A549 (cell line): ENCODE measurements at regions not wholly inside any gene's neighbourhood (a gene's known extent, or its start where the extent isn't known, plus 50 kb on each side); places are given as distances from the start of the nearest gene placed in this dataset.

Source experiments
- ATAC-seq, 2 experiments: fragments of 200-7000 bp in 1 of 2; fragments of >200 bp in 1 of 2; cut with Nextera tagmentation in 1 of 2; cut with Tn5 transposase in 1 of 2; 3 replicates each; pipeline versions ENCODE4 v1.8.0 to v1.9.1; 2018 to 2020; ENCODE audit warnings: mild to moderate bottlenecking in 1 of 2, moderate library complexity in 1 of 2
- CTCF ChIA-PET: fragments of 300-600 bp; sonication (Branson Sonifier 250); formaldehyde crosslinking; extraction: SDS; loops from one replicate; lab custom pipeline; 2021; ENCODE audit warnings: antibody characterized with exemption, inconsistent platforms; lab: Yijun Ruan, JAX
- POLR2A ChIA-PET: fragments of 350-600 bp; formaldehyde crosslinking; extraction: SDS; loops from one replicate; lab custom pipeline; 2021; ENCODE audit warnings: antibody characterized with exemption, inconsistent platforms; lab: Yijun Ruan, JAX
- DNase-seq, 2 experiments: peaks; one replicate each; pipeline versions ENCODE4 v3.0.0 to v3.0.0-alpha.2; 2011 to 2016; ENCODE audit warnings: low read depth in 1 of 2, low spot score in 1 of 2
- FAIRE-seq: peaks from 2 replicates; lab custom pipeline; 2011; peaks lifted over from hg19 to GRCh38; lab: Jason Lieb, UNC
- H3K27ac ChIP-seq, 2 experiments: fragments of >200 bp; sonication (Bioruptor Twin); formaldehyde crosslinking; 3 replicates each; pipeline ENCODE4 v1.5.1; 2016 to 2017
- H3K4me1 ChIP-seq: fragments of >200 bp; sonication (Bioruptor Twin); formaldehyde crosslinking; 3 replicates; pipeline ENCODE4 v1.6.1; 2016
- H3K4me2 ChIP-seq: fragments of >200 bp; sonication (Bioruptor Twin); formaldehyde crosslinking; 3 replicates; pipeline ENCODE4 v1.6.1; 2016
- H3K4me3 ChIP-seq: fragments of >200 bp; sonication (Bioruptor Twin); formaldehyde crosslinking; 3 replicates; pipeline ENCODE4 v1.5.1; 2016
- H3K9me3 ChIP-seq: fragments of >200 bp; sonication (Bioruptor Twin); formaldehyde crosslinking; 3 replicates; pipeline ENCODE4 v1.6.1; 2016
- CBX2 ChIP-seq: fragments of 200-600 bp; sonication (generic); IDR thresholded peaks from 2 replicates; pipeline ENCODE4 v1.6.1; 2016; ENCODE audit warnings: low read depth, mild to moderate bottlenecking, borderline replicate concordance
- CBX8 ChIP-seq: fragments of 200-600 bp; sonication (generic); IDR thresholded peaks from 2 replicates; pipeline ENCODE4 v1.6.1; 2016
- FOSB ChIP-seq: fragments of 250-450 bp; sonication (Bioruptor Pico); IDR thresholded peaks from 2 replicates; pipeline ENCODE4 v1.5.0; 2020; ENCODE audit warnings: mild to moderate bottlenecking, moderate library complexity
- FOSL2 ChIP-seq, 2 experiments: fragments of 450-650 bp in 1 of 2; fragments of >200 bp in 1 of 2; sonication (Bioruptor Twin) in 1 of 2; formaldehyde crosslinking; IDR thresholded peaks; 2 replicates each; pipeline versions ENCODE4 v1.5.0 to v1.6.1; 2016 to 2020; ENCODE audit warnings: mild to moderate bottlenecking in 1 of 2, moderate library complexity in 1 of 2
- HDAC2 ChIP-seq: fragments of 200-600 bp; sonication (generic); IDR thresholded peaks from 2 replicates; pipeline ENCODE4 v1.6.1; 2016
- HOXB13 ChIP-seq: fragments of 250-450 bp; sonication (Bioruptor Pico); IDR thresholded peaks from 2 replicates; pipeline ENCODE4 v1.5.0; 2020; ENCODE audit warnings: low read depth, mild to moderate bottlenecking, moderate library complexity
- MAZ ChIP-seq: fragments of 150-350 bp; IDR thresholded peaks from 2 replicates; pipeline ENCODE4 v1.6.1; 2014; ENCODE audit warnings: antibody characterized with exemption, low read depth, low read length, borderline replicate concordance
- NFE2L2 ChIP-seq: fragments of 150-350 bp; conservative IDR thresholded peaks from 2 replicates; pipeline ENCODE4 v1.6.1; 2014; ENCODE audit warnings: low read length
- NR3C1 ChIP-seq: fragments of >200 bp; sonication (Bioruptor Twin); formaldehyde crosslinking; IDR thresholded peaks from 3 replicates; pipeline ENCODE4 v1.6.1; 2017
- RCOR1 ChIP-seq: fragments of 150-350 bp; IDR thresholded peaks from 2 replicates; pipeline ENCODE4 v1.6.1; 2014; ENCODE audit warnings: antibody characterized with exemption, low read length, low read depth
- RNF2 ChIP-seq: fragments of 200-600 bp; sonication (generic); IDR thresholded peaks from 2 replicates; pipeline ENCODE4 v1.6.1; 2016; ENCODE audit warnings: low read depth, mild to moderate bottlenecking, antibody characterized with exemption, moderate library complexity, borderline replicate concordance
- TFCP2L1 ChIP-seq: fragments of 250-450 bp; sonication (Bioruptor Pico); IDR thresholded peaks from 2 replicates; pipeline ENCODE4 v1.5.0; 2021; ENCODE audit warnings: mild to moderate bottlenecking
- USF2 ChIP-seq: fragments of 450-650 bp; IDR thresholded peaks from 2 replicates; pipeline ENCODE4 v1.6.1; 2014; ENCODE audit warnings: antibody characterized with exemption
- ZC3H11A ChIP-seq: fragments of 450-650 bp; IDR thresholded peaks from 2 replicates; pipeline ENCODE4 v1.6.1; 2014; ENCODE audit warnings: antibody characterized with exemption, mild to moderate bottlenecking
- ZNF302 ChIP-seq: fragments of 250-450 bp; sonication (Bioruptor Pico); IDR thresholded peaks from 2 replicates; pipeline ENCODE4 v1.9.0; 2021; ENCODE audit warnings: inconsistent platforms, mild to moderate bottlenecking, moderate library complexity
- WGBS: methylation state at CpG from one replicate; pipeline ENCODE4 v1.1.6; 2017; ENCODE audit errors: missing lambda C conversion rate; 5-methylcytosine and 5-hydroxymethylcytosine counted together
- TF ChIP-seq, protein P1 (sequence below): IDR thresholded peaks from 2 replicates; pipeline ENCODE4 v1.6.1; 2012
- TF ChIP-seq, protein P2 (sequence below): fragments of >200 bp; sonication (Bioruptor Twin); formaldehyde crosslinking; IDR thresholded peaks from 3 replicates; pipeline ENCODE4 v1.5.1; 2016
- TF ChIP-seq, protein P3 (sequence below): fragments of 150-350 bp; IDR thresholded peaks from 2 replicates; pipeline ENCODE4 v1.6.1; 2014; ENCODE audit warnings: low read depth, mild to moderate bottlenecking, low read length
- TF ChIP-seq, protein P4 (sequence below): fragments of >200 bp; sonication (Bioruptor Twin); formaldehyde crosslinking; IDR thresholded peaks from 2 replicates; pipeline ENCODE4 v1.6.1; 2016
- TF ChIP-seq, protein P5 (sequence below): IDR thresholded peaks from 2 replicates; pipeline ENCODE4 v1.6.1; 2012

DNA sequence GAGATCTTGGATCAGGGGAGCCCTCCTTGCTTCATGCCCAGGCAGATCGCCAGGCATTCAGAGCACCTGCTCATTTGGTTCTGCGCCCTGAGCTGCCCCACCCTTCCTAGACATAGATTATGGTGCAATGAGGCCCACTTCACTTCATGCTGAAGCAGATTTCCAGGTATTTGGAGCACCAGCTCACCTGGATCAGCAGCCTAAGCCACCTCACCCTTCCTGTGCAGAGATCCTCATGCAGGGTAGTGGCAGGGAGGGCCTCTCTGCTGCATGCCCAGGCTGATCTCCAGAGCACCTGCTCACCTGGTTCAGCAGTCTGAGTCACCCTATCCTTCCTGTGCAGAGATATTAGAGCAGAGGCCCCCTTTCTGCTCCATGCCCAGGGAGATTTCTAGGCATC, 1966.1 kb downstream of the PCDH9 start:
- TF ChIP-seq CBX2 (no peak), FOSB (CRISPR knock-in tag) (no peak), RCOR1 (no peak), HDAC2 (no peak), CBX8 (no peak), ZNF302 (CRISPR knock-in tag) (no peak), NFE2L2 (no peak)
- TF ChIP-seq, protein P1, sequence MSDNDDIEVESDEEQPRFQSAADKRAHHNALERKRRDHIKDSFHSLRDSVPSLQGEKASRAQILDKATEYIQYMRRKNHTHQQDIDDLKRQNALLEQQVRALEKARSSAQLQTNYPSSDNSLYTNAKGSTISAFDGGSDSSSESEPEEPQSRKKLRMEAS = no peak
- TF ChIP-seq, protein P2, sequence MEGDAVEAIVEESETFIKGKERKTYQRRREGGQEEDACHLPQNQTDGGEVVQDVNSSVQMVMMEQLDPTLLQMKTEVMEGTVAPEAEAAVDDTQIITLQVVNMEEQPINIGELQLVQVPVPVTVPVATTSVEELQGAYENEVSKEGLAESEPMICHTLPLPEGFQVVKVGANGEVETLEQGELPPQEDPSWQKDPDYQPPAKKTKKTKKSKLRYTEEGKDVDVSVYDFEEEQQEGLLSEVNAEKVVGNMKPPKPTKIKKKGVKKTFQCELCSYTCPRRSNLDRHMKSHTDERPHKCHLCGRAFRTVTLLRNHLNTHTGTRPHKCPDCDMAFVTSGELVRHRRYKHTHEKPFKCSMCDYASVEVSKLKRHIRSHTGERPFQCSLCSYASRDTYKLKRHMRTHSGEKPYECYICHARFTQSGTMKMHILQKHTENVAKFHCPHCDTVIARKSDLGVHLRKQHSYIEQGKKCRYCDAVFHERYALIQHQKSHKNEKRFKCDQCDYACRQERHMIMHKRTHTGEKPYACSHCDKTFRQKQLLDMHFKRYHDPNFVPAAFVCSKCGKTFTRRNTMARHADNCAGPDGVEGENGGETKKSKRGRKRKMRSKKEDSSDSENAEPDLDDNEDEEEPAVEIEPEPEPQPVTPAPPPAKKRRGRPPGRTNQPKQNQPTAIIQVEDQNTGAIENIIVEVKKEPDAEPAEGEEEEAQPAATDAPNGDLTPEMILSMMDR = no peak
- H3K9me3 ChIP-seq = no peaks in the 10 kb centered on the region
- H3K4me3 ChIP-seq = no peak overlapping the region
- H3K4me1 ChIP-seq = no peaks in the 10 kb centered on the region
- CTCF ChIA-PET = no interaction called here
- DNase-seq = no peak
- H3K27ac ChIP-seq = no peak overlapping the region
- H3K4me2 ChIP-seq = no peak overlapping the region
- POLR2A ChIA-PET = no interaction called here
- no peak for ATAC-seq
- no CpG with 5 or more reads among the region's 2 CpGs for WGBS
- FAIRE-seq = no peak

GRCh38 chr13:65260946-65261891, 1968.9 kb downstream of the PCDH9 start:
- no peaks in the 10 kb centered on the region for H3K4me1 ChIP-seq
- WGBS = 54% methylated on average over 5 of the region's 5 CpGs
- CTCF ChIA-PET = no interaction called here
- ATAC-seq = no peak
- H3K9me3 ChIP-seq = no peaks in the 10 kb centered on the region
- no peak for FAIRE-seq
- POLR2A ChIA-PET = no interaction called here
- TF ChIP-seq, protein P3, sequence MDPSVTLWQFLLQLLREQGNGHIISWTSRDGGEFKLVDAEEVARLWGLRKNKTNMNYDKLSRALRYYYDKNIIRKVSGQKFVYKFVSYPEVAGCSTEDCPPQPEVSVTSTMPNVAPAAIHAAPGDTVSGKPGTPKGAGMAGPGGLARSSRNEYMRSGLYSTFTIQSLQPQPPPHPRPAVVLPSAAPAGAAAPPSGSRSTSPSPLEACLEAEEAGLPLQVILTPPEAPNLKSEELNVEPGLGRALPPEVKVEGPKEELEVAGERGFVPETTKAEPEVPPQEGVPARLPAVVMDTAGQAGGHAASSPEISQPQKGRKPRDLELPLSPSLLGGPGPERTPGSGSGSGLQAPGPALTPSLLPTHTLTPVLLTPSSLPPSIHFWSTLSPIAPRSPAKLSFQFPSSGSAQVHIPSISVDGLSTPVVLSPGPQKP = no peak
- TF ChIP-seq, protein P4, sequence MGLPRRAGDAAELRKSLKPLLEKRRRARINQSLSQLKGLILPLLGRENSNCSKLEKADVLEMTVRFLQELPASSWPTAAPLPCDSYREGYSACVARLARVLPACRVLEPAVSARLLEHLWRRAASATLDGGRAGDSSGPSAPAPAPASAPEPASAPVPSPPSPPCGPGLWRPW = no peak
- TF ChIP-seq RNF2 = no peak
- TF ChIP-seq, protein P5, sequence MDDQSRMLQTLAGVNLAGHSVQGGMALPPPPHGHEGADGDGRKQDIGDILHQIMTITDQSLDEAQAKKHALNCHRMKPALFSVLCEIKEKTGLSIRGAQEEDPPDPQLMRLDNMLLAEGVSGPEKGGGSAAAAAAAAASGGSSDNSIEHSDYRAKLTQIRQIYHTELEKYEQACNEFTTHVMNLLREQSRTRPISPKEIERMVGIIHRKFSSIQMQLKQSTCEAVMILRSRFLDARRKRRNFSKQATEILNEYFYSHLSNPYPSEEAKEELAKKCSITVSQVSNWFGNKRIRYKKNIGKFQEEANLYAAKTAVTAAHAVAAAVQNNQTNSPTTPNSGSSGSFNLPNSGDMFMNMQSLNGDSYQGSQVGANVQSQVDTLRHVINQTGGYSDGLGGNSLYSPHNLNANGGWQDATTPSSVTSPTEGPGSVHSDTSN = no peak
- no peak for TF ChIP-seq HOXB13 (CRISPR knock-in tag)
- no peak for TF ChIP-seq FOSB (CRISPR knock-in tag)
- TF ChIP-seq FOSL2 (IDR thresholded peaks at IDR 0.05) = no peak
- TF ChIP-seq FOSL2 (CRISPR knock-in tag; IDR thresholded peaks at IDR 0.05) = no peak
- no peak for TF ChIP-seq NR3C1
- no peak overlapping the region for H3K27ac ChIP-seq
- no peak overlapping the region for H3K4me3 ChIP-seq
- no peak for DNase-seq
- H3K4me2 ChIP-seq = peak overlapping the region; percentile 38; the same call in 1 of the 3 replicates

DNA sequence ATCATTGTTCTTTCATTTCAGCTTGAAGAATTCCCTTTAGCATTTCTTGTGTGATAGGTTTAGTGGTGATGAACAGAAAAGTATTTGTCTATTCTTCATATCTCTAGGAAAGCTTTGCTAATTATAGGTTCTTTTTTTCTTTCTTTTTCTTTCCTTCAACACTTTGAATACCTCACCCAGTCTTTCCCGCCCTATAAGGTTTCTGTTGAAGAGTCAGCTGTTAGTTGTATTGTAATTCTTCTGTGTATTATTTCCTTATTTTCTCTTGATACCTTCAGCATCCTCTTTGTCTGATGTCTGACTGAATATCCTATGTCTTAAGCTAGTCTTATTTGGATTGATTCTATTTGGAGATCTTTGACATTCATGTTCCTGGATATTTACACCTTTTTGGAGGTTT, 1989.4 kb downstream of the PCDH9 start:
- H3K4me3 ChIP-seq = no peak overlapping the region
- ChIA-PET POLR2A (no interaction called here), CTCF (no interaction called here)
- DNase-seq (no peak), ATAC-seq (no peak), FAIRE-seq (no peak)
- no peaks in the 10 kb centered on the region for H3K9me3 ChIP-seq
- H3K27ac ChIP-seq = no peak overlapping the region
- no peak for TF ChIP-seq RNF2
- no peak for TF ChIP-seq TFCP2L1 (CRISPR knock-in tag)
- no peak for TF ChIP-seq RCOR1
- no peak for TF ChIP-seq ZC3H11A
- no peak for TF ChIP-seq MAZ
- no peak for TF ChIP-seq USF2
- 82% methylated on average over 1 of the region's 1 CpG for WGBS
- H3K4me2 ChIP-seq = no peak overlapping the region
- no peaks in the 10 kb centered on the region for H3K4me1 ChIP-seq
